ENCODE measurements at regions not wholly inside any gene's neighbourhood (a gene's known extent, or its start where the extent isn't known, plus 50 kb on each side); places are given as distances from the start of the nearest gene placed in this dataset.

GRCh38 chr4:125105561-125105960, 209.2 kb upstream of the FAT4 start:
- TF ChIP-seq, protein P1, sequence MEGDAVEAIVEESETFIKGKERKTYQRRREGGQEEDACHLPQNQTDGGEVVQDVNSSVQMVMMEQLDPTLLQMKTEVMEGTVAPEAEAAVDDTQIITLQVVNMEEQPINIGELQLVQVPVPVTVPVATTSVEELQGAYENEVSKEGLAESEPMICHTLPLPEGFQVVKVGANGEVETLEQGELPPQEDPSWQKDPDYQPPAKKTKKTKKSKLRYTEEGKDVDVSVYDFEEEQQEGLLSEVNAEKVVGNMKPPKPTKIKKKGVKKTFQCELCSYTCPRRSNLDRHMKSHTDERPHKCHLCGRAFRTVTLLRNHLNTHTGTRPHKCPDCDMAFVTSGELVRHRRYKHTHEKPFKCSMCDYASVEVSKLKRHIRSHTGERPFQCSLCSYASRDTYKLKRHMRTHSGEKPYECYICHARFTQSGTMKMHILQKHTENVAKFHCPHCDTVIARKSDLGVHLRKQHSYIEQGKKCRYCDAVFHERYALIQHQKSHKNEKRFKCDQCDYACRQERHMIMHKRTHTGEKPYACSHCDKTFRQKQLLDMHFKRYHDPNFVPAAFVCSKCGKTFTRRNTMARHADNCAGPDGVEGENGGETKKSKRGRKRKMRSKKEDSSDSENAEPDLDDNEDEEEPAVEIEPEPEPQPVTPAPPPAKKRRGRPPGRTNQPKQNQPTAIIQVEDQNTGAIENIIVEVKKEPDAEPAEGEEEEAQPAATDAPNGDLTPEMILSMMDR (IDR thresholded peaks at IDR 0.05), result no peak
- TF ChIP-seq POLR2A (IDR thresholded peaks at IDR 0.05), result no peak

Measured in lower leg skin (tissue), 3 donors.